ENCODE measurements at regions not wholly inside any gene's neighbourhood (a gene's known extent, or its start where the extent isn't known, plus 50 kb on each side); places are given as distances from the start of the nearest gene placed in this dataset.
"Not testable (repeated sequence)": the region's sequence is repeated elsewhere in the genome, so short reads cannot be mapped to it uniquely, and the experiment has no call there.

DNA sequence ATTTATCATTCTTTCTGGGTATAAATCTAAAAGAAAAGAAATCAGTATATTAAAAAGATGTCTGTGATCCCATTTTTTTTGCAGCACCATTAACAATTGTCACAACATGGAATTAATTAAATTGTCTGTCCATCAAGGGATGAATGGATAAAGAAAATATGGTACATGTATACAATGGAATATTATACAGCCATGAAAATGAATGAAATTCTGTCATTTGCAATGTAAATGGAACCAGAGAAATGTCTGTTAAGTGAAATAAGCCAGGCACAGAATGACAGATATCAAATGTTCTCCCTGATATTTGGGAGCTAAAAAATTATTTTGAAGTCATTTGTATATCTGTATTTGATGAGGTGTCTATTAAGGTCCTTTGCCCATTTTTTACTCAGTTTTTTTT lies 77.1 kb upstream of the NDST4 start:
- no peak overlapping the region for H3K4me3 ChIP-seq (ENCODE audit: low read length)
- no peaks in the 10 kb centered on the region for H3K27me3 ChIP-seq (ENCODE audit: insufficient read depth, low read length, poor library complexity, severe bottlenecking)
- no peaks in the 10 kb centered on the region for H3K4me1 Mint-ChIP-seq
- no peaks in the 10 kb centered on the region for H3K9me3 Mint-ChIP-seq
- H3K4me3 Mint-ChIP-seq: no peak overlapping the region
- CTCF ChIA-PET: no interaction called here
- H3K36me3 ChIP-seq (ENCODE audit: insufficient read depth, low read length): no peaks in the 10 kb centered on the region
- no peak overlapping the region for H3K27ac ChIP-seq (ENCODE audit: low read depth, low read length)
- H3K4me1 ChIP-seq (ENCODE audit: insufficient read depth, low read length): no peaks in the 10 kb centered on the region
- no peaks in the 10 kb centered on the region for H3K36me3 Mint-ChIP-seq
- H3K9me3 ChIP-seq (ENCODE audit: low read length): no peaks in the 10 kb centered on the region
- H3K27ac Mint-ChIP-seq: no peak overlapping the region
- POLR2A ChIA-PET: no interaction called here
- H3K27me3 Mint-ChIP-seq: no peaks in the 10 kb centered on the region
- no peak for DNase-seq

DNA sequence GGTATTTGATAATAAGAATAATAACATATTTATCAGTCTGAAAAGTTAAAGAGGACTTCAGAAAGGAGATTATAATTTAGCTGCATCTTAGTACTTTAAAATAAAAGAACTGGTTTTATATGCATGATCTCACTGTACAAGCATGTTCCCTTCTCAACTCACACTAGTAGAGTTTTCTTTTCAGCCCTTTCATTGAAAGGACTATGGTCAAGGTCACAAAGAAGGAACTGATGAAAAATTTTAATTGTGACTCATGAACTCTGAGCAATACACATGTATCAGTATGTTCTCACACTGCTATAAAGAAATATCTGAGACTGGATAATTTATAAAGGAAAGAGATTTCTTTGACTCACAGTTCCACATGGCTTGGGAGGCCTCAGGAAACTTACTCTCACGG lies 73.7 kb upstream of the NDST4 start:
- CTCF ChIA-PET: no interaction called here
- Mint-ChIP-seq H3K4me1 (no peaks in the 10 kb centered on the region), H3K9me3 (peaks cover 0 to 4% (median 0%) of the 10 kb centered on the region in 5 donors)

DNA sequence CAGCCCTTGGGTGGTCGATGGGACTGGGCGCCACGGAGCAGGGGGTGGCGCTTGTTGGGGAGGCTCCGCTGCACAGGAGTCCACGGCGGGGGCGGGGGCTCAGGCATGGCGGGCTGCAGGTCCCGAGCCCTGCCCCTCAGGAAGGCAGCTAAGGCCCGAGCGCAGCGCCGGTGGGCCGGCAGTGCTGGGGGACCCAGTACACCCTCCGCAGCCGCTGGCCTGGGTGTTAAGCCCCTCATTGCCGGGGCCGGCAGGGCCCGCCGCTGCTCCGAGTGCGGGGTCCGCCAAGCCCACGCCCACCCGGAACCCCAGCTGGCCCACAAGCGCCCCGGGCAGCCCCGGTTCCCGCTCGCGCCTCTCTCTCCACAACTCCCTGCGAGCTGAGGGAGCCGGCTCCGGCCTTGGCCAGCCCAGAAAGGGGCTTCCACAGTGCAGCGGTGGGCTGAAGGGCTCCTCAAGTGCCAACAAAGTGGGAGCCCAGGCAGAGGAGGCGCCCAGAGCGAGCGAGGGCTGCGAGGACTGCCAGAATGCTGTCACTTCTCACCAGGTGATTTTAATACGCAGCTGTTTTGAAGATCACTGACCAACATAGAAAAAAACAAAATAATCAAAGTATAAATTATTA lies 66.1 kb upstream of the NDST4 start:
- DNase-seq; H3K9me3 ChIP-seq (ENCODE audit: low read length); H3K27me3 Mint-ChIP-seq; H3K27ac Mint-ChIP-seq; H3K9me3 Mint-ChIP-seq; H3K4me3 Mint-ChIP-seq; H3K4me3 ChIP-seq (ENCODE audit: low read length); H3K36me3 Mint-ChIP-seq; H3K4me1 Mint-ChIP-seq; H3K36me3 ChIP-seq (ENCODE audit: insufficient read depth, low read length); H3K4me1 ChIP-seq (ENCODE audit: insufficient read depth, low read length); H3K27ac ChIP-seq (ENCODE audit: low read depth, low read length); CTCF ChIA-PET; POLR2A ChIA-PET; H3K27me3 ChIP-seq (ENCODE audit: insufficient read depth, low read length, poor library complexity, severe bottlenecking): not testable (repeated sequence)

More for the DNA sequence above, 73.7 kb upstream of the NDST4 start:
- Mint-ChIP-seq H3K27me3 (no peaks in the 10 kb centered on the region), H3K4me3 (no peak overlapping the region), H3K27ac (no peak overlapping the region), H3K36me3 (no peaks in the 10 kb centered on the region)
- H3K36me3 ChIP-seq (ENCODE audit: insufficient read depth, low read length): no peaks in the 10 kb centered on the region
- H3K27me3 ChIP-seq (ENCODE audit: insufficient read depth, low read length, poor library complexity, severe bottlenecking): no peaks in the 10 kb centered on the region
- no peak overlapping the region for H3K4me3 ChIP-seq (ENCODE audit: low read length)
- H3K27ac ChIP-seq (ENCODE audit: low read depth, low read length): no peak overlapping the region
- POLR2A ChIA-PET: no interaction called here
- no peaks in the 10 kb centered on the region for H3K4me1 ChIP-seq (ENCODE audit: insufficient read depth, low read length)
- no peaks in the 10 kb centered on the region for H3K9me3 ChIP-seq (ENCODE audit: low read length)
- DNase-seq: no peak

DNA sequence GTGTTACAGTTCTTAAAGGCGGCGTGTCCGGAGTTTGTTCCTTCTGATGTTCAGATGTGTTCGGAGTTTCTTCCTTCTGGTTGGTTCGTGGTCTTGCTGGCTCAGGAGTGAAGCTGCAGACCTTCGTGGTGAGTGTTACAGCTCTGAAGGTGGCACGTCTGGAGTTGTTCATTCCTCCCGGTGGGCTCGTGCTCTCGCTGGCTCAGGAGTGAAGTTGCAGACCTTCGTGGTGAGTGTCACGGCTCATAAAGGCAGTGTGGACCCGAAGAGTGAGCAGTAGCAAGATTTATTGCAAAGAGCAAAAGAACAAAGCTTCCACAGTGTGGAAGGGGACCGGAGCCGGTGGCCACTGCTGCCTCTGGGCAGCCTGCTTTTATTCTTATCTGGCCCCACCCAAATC lies 65.3 kb upstream of the NDST4 start:
- H3K36me3 Mint-ChIP-seq; H3K4me1 ChIP-seq (ENCODE audit: insufficient read depth, low read length); H3K9me3 Mint-ChIP-seq; H3K4me3 ChIP-seq (ENCODE audit: low read length); H3K4me1 Mint-ChIP-seq; H3K4me3 Mint-ChIP-seq; H3K27me3 ChIP-seq (ENCODE audit: insufficient read depth, low read length, poor library complexity, severe bottlenecking); POLR2A ChIA-PET; H3K36me3 ChIP-seq (ENCODE audit: insufficient read depth, low read length); H3K27ac Mint-ChIP-seq; H3K27ac ChIP-seq (ENCODE audit: low read depth, low read length); DNase-seq; CTCF ChIA-PET; H3K27me3 Mint-ChIP-seq; H3K9me3 ChIP-seq (ENCODE audit: low read length): not testable (repeated sequence)

DNA sequence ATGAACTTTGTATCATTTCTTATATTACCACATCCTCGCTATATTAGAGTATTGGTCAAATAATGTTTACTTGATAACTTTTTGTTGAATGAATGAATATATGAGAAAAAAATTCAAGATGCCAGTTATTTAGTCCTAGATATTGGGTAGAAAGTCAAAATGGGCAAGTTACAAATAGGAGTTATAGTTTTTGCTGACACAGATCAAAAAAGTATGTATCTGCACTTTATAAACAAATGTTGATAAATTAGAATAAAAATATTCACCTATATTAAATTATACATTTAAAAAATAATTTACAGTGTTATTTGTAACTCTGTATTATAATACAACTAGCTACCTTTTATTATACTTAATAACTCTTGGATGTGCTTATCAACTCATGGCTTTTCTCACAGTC lies 57.8 kb upstream of the NDST4 start:
- Mint-ChIP-seq H3K36me3 (no peaks in the 10 kb centered on the region), H3K27me3 (no peaks in the 10 kb centered on the region), H3K9me3 (peaks cover 0 to 7% (median 3%) of the 10 kb centered on the region in 5 donors), H3K4me3 (no peak overlapping the region), H3K27ac (no peak overlapping the region), H3K4me1 (no peaks in the 10 kb centered on the region)
- Histone ChIP-seq H3K4me3 (ENCODE audit: low read length) (no peak overlapping the region), H3K36me3 (ENCODE audit: insufficient read depth, low read length) (no peaks in the 10 kb centered on the region), H3K9me3 (ENCODE audit: low read length) (no peaks in the 10 kb centered on the region), H3K27me3 (ENCODE audit: insufficient read depth, low read length, poor library complexity, severe bottlenecking) (no peaks in the 10 kb centered on the region), H3K27ac (ENCODE audit: low read depth, low read length) (no peak overlapping the region), H3K4me1 (ENCODE audit: insufficient read depth, low read length) (no peaks in the 10 kb centered on the region)
- DNase-seq: no peak
- ChIA-PET CTCF (no interaction called here), POLR2A (no interaction called here)

DNA sequence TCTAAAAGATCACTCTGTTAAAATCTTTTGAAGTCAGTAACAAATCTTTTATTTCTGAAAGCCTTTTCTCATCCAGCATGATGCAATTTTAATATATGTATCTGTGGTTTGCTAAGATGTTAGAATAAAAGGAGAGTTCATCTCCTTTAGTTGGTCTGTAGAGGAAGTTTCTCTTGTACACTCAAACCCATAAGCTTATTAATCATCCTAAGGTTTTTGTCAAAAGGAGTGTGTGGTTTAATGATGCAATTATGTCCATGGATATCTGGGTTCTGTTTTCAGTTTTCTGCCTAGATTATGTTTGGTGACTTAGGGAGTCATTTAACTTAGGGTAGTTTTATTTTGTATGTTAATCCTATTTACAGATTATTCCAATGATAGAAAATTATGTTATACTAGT lies 52.1 kb upstream of the NDST4 start:
- H3K27ac ChIP-seq (ENCODE audit: low read depth, low read length): no peak overlapping the region
- Mint-ChIP-seq H3K4me1 (no peaks in the 10 kb centered on the region), H3K27ac (no peak overlapping the region), H3K4me3 (no peak overlapping the region), H3K9me3 (peaks cover 0 to 2% (median 0%) of the 10 kb centered on the region in 5 donors), H3K27me3 (no peaks in the 10 kb centered on the region), H3K36me3 (no peaks in the 10 kb centered on the region)
- H3K4me3 ChIP-seq (ENCODE audit: low read length): no peak overlapping the region
- H3K9me3 ChIP-seq (ENCODE audit: low read length): no peaks in the 10 kb centered on the region
- ChIA-PET CTCF (no interaction called here), POLR2A (no interaction called here)
- no peaks in the 10 kb centered on the region for H3K27me3 ChIP-seq (ENCODE audit: insufficient read depth, low read length, poor library complexity, severe bottlenecking)
- DNase-seq: no peak
- H3K4me1 ChIP-seq (ENCODE audit: insufficient read depth, low read length): no peaks in the 10 kb centered on the region
- H3K36me3 ChIP-seq (ENCODE audit: insufficient read depth, low read length): no peaks in the 10 kb centered on the region
